ENCODE measurements at regions not wholly inside any gene's neighbourhood (a gene's known extent, or its start where the extent isn't known, plus 50 kb on each side); places are given as distances from the start of the nearest gene placed in this dataset.
A peak's percentile ranks its signal among the peaks of the same experiment; 100 is the strongest.
"Not testable (repeated sequence)": the region's sequence is repeated elsewhere in the genome, so short reads cannot be mapped to it uniquely, and the experiment has no call there.

GRCh38 chr3:196134691-196135090, 52.8 kb upstream of the TFRC start:
- peaks cover 16 to 17% of the 10 kb centered on the region in 2 experiments; a peak in 4 of 5 replicates for H3K4me1 ChIP-seq (replicated peaks in 1 of 2; ENCODE audit: control insufficient read depth in 2 of 2, insufficient read depth in 2 of 2, low read length in 2 of 2)

GRCh38 chr3:196133869-196134268, 52.0 kb upstream of the TFRC start:
- H2AFZ ChIP-seq (ENCODE audit: low read depth, low read length); H3K4me2 ChIP-seq (ENCODE audit: insufficient read depth, low read length); H3K9ac ChIP-seq (ENCODE audit: insufficient read depth in 1 of 2, low read depth in 2 of 2, low read length in 2 of 2); intact Hi-C loops (cut with micrococcal nuclease); CTCF ChIA-PET (ENCODE audit: low intra/inter-chr PET ratio); BruUV-seq (replicated peaks); H3K9me3 ChIP-seq (replicated peaks; ENCODE audit: control insufficient read depth, insufficient read depth, low read depth, low read length); H3K27ac ChIP-seq (ENCODE audit: extremely low read depth, low read depth, low read length); H4K20me1 ChIP-seq (replicated peaks; ENCODE audit: control insufficient read depth, insufficient read depth, low read length); DNase-seq (ENCODE audit: extremely low read depth in 1 of 4, low spot score in 3 of 4); FAIRE-seq; H3K9me1 ChIP-seq (ENCODE audit: control insufficient read depth, insufficient read depth, low read length); in situ Hi-C loops (cut with MboI); H3K27me3 ChIP-seq (ENCODE audit: control insufficient read depth in 2 of 2, insufficient read depth in 2 of 2, low read length in 2 of 2); ATAC-seq; H3K36me3 ChIP-seq (ENCODE audit: control insufficient read depth, insufficient read depth, low read length); H3K4me3 ChIP-seq; H3K79me2 ChIP-seq (ENCODE audit: control insufficient read depth, insufficient read depth, low read length): not testable (repeated sequence)
- H3K4me1 ChIP-seq (replicated peaks in 1 of 2; ENCODE audit: control insufficient read depth in 2 of 2, insufficient read depth in 2 of 2, low read length in 2 of 2): peaks cover 11 to 15% of the 10 kb centered on the region in 2 experiments; a peak in 4 of 5 replicates
- POLR2A ChIA-PET: interaction anchor here (1.7 to 8.9 kb wide), 3 partner anchors 7 to 26 kb away, joined by 4 to 103 read pairs (median 7); no protein-coding TSS in a partner anchor
- WGBS (ENCODE audit: insufficient coverage, low coverage, missing lambda C conversion rate): 94% methylated on average over 9 of the region's 9 CpGs

More at GRCh38 chr3:196134691-196135090, 52.8 kb upstream of the TFRC start:
- H3K9me3 ChIP-seq (replicated peaks; ENCODE audit: control insufficient read depth, insufficient read depth, low read depth, low read length): no peaks in the 10 kb centered on the region
- no peak overlapping the region for H3K4me2 ChIP-seq (ENCODE audit: insufficient read depth, low read length)
- WGBS (ENCODE audit: insufficient coverage, low coverage, missing lambda C conversion rate): 85% methylated on average over 7 of the region's 7 CpGs
- H3K27ac ChIP-seq (ENCODE audit: extremely low read depth, low read depth, low read length): no peak overlapping the region
- H3K79me2 ChIP-seq (ENCODE audit: control insufficient read depth, insufficient read depth, low read length): no peaks in the 10 kb centered on the region; the same call in 2 of the 3 replicates
- no peaks in the 10 kb centered on the region for H3K27me3 ChIP-seq (ENCODE audit: control insufficient read depth in 2 of 2, insufficient read depth in 2 of 2, low read length in 2 of 2)
- ChIA-PET POLR2A (interaction anchor here (1.2 to 8.9 kb wide), 3 partner anchors 7 to 16 kb away, joined by 4 to 103 read pairs (median 7); no protein-coding TSS in a partner anchor), CTCF (ENCODE audit: low intra/inter-chr PET ratio) (no interaction called here)
- H2AFZ ChIP-seq (ENCODE audit: low read depth, low read length): no peak overlapping the region
- H3K4me3 ChIP-seq: no peak overlapping the region
- in situ Hi-C loops (cut with MboI) (no loop called here), intact Hi-C loops (cut with micrococcal nuclease) (no loop called here)
- H4K20me1 ChIP-seq (replicated peaks; ENCODE audit: control insufficient read depth, insufficient read depth, low read length): no peaks in the 10 kb centered on the region
- H3K36me3 ChIP-seq (ENCODE audit: control insufficient read depth, insufficient read depth, low read length): no peaks in the 10 kb centered on the region
- ATAC-seq (no peak), DNase-seq (ENCODE audit: extremely low read depth in 1 of 4, low spot score in 3 of 4) (no peak), FAIRE-seq (no peak)
- no TSS peak for BruUV-seq (replicated peaks)
- peak overlapping the region in 1 of 2 experiments; percentile 28; a peak in 1 of 4 replicates for H3K9ac ChIP-seq (ENCODE audit: insufficient read depth in 1 of 2, low read depth in 2 of 2, low read length in 2 of 2)
- peak; percentile 52 for TF ChIP-seq ZNF316 (IDR thresholded peaks at IDR 0.05)
- TF ChIP-seq ZNF277 (CRISPR knock-in tag; IDR thresholded peaks at IDR 0.05; ENCODE audit: borderline replicate concordance): no peak
- 0 out of 2 replicates have a peak, but pooled peaks have one; percentile 36 for TF ChIP-seq C11orf30 (IDR thresholded peaks at IDR 0.05; ENCODE audit: low read depth)
- no peak for TF ChIP-seq BCOR (IDR thresholded peaks at IDR 0.05)
- H3K9me1 ChIP-seq (ENCODE audit: control insufficient read depth, insufficient read depth, low read length): no peaks in the 10 kb centered on the region

All from K562 (cell line).